ENCODE measurements at regions not wholly inside any gene's neighbourhood (a gene's known extent, or its start where the extent isn't known, plus 50 kb on each side); places are given as distances from the start of the nearest gene placed in this dataset.

DNA sequence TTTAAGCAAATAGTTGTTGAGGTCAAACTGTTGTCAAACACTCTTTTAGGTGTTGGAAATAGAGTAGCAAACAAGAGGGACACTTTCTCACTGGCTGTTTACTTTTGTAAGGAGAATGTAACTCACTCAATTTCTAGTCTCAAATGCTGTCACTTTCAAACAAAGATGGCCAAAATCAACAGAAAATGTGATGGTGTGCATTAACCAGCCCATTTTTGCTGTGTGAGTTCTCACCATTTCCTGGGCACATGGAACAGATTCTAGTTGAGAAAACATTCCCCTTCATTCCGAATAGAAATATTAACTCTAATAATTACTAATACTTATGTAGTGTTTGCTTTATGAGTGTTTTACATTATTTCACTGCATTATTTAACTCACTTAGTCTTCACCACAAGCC, 128.2 kb upstream of the XYLT1 start:
- no peak overlapping the region for H3K4me3 ChIP-seq (ENCODE audit: low read length)
- TF ChIP-seq, protein P1, sequence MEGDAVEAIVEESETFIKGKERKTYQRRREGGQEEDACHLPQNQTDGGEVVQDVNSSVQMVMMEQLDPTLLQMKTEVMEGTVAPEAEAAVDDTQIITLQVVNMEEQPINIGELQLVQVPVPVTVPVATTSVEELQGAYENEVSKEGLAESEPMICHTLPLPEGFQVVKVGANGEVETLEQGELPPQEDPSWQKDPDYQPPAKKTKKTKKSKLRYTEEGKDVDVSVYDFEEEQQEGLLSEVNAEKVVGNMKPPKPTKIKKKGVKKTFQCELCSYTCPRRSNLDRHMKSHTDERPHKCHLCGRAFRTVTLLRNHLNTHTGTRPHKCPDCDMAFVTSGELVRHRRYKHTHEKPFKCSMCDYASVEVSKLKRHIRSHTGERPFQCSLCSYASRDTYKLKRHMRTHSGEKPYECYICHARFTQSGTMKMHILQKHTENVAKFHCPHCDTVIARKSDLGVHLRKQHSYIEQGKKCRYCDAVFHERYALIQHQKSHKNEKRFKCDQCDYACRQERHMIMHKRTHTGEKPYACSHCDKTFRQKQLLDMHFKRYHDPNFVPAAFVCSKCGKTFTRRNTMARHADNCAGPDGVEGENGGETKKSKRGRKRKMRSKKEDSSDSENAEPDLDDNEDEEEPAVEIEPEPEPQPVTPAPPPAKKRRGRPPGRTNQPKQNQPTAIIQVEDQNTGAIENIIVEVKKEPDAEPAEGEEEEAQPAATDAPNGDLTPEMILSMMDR (conservative IDR thresholded peaks at IDR 0.05; ENCODE audit: low read depth, low read length): no peak
- DNase-seq (ENCODE audit: low read depth): no peak

DNA sequence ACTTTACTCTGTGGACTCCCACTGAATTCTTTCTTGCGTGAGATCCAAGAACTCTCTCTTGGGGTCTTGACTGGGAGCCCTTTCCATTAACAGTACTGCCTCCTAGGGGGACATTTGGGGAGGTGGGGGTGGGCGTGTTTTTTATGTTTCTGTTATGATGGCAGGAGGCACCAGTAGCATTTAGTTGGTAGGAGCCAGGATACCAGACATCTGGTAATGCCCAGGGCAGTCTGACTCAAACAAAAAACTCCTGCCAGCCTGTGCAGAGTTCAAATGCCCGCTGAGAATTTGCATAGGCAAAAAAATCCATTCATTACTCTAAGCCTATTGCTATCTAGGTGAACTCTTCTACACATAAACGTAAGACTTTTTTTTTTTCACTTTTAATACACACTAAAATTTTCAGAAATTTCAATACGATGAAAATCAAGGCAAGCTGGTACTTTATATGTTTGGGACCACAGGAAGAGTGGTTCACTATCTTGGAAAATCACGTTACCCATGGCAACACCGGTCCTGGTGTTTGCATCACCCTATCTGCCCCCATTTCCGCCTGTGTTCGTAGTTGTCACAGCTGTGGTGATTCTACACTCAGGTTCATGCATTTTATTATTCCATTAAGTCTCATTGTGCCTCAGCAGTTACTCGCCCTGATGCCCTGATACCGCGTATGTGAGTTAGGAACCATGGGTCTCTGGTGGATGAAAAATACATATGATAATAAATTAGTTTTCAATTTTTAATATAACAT, 121.1 kb upstream of the XYLT1 start:
- DNase-seq (ENCODE audit: low read depth): no peak
- TF ChIP-seq, protein P1 (conservative IDR thresholded peaks at IDR 0.05; ENCODE audit: low read depth, low read length): no peak
- H3K4me3 ChIP-seq (ENCODE audit: low read length): no peak overlapping the region

- DNase-seq (ENCODE audit: low read depth): no peak
- TF ChIP-seq, protein P1 (conservative IDR thresholded peaks at IDR 0.05; ENCODE audit: low read depth, low read length): no peak
These were observed 120.2 kb upstream of the XYLT1 start for GRCh38 chr16:17590711-17591654.

DNA sequence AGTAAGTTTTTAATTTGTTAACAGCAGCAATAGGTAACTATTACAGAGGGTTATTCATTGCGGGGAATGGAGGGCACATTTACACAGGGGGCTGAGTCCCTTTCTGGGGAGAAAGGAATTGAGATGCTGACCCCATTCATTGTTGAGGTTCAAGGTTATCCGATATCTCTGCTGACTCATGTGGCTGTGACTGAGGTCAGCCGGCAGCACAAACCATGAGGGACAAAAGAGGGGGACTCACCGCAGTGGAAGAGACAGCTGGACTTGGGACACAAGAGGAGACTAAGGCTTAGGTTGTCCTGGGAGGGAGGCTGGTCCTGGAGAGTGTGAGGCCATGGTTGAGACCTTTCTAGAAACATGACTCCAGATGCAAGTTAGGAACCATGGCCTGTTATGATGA, 119.1 kb upstream of the XYLT1 start:
- H3K4me3 ChIP-seq (ENCODE audit: low read length): no peak overlapping the region
- TF ChIP-seq, protein P1 (conservative IDR thresholded peaks at IDR 0.05; ENCODE audit: low read depth, low read length): no peak
- no peak for DNase-seq (ENCODE audit: low read depth)

More at GRCh38 chr16:17590711-17591654, 120.2 kb upstream of the XYLT1 start:
- H3K4me3 ChIP-seq (ENCODE audit: low read length): no peak overlapping the region

GRCh38 chr16:17585449-17586074, 114.8 kb upstream of the XYLT1 start:
- TF ChIP-seq, protein P1 (conservative IDR thresholded peaks at IDR 0.05; ENCODE audit: low read depth, low read length): no peak
- DNase-seq (ENCODE audit: low read depth): no peak
- H3K4me3 ChIP-seq (ENCODE audit: low read length): no peak overlapping the region

DNA sequence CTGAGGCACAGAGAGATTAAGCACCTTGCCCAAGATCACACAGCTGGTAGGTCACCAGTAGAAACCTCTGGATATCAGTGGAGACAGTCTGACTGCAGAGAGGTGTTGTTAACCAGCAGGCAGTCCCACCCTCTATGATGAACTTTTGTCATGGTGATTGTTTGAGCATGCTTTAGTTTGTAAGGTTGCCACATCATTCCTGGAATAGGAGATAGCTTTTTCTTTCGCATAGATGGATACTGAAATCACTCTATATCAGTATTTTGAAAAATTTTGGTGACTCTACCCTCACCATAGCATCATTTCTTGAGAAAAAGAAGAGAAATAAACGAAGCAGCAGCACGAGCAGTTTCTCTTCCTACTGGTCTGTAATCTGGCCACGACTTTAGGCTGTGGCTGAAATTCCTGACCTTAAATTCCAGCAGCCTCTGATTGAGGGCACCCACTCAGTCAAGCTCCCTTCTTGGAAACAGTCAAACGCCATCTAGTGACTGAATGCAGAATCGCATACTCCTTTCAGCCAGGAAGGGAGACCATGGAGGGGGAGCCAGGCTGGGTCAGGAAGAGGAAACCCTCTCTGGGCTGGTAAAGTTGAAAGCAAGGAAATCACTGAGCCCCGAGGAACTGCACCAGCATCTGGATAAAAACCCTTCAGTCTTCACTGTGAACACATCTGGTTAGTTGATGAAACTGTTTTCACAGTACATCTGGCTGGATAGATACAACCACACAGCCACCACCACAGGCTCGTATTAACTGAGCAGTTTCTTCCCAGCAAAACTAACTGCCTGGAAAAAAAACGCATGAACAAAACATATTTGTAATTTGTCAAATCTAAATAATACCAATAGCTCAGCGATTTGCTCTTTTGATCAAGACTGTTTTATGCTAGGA, 108.5 kb upstream of the XYLT1 start:
- peak; percentile 6 for DNase-seq (ENCODE audit: low read depth)
- no peak overlapping the region for H3K4me3 ChIP-seq (ENCODE audit: low read length)
- TF ChIP-seq, protein P1 (conservative IDR thresholded peaks at IDR 0.05; ENCODE audit: low read depth, low read length): peak; percentile 67
